GM03348 (cell line): ENCODE measurements at regions not wholly inside any gene's neighbourhood (a gene's known extent, or its start where the extent isn't known, plus 50 kb on each side); places are given as distances from the start of the nearest gene placed in this dataset.

Experiments used
- DNase-seq: peaks from one replicate; pipeline ENCODE4 v3.0.0; 2012; ENCODE audit warnings: low spot score

GRCh38 chr1:226816576-226816975 is 53.8 kb upstream of the PSEN2 start:
- DNase-seq = no peak

DNA sequence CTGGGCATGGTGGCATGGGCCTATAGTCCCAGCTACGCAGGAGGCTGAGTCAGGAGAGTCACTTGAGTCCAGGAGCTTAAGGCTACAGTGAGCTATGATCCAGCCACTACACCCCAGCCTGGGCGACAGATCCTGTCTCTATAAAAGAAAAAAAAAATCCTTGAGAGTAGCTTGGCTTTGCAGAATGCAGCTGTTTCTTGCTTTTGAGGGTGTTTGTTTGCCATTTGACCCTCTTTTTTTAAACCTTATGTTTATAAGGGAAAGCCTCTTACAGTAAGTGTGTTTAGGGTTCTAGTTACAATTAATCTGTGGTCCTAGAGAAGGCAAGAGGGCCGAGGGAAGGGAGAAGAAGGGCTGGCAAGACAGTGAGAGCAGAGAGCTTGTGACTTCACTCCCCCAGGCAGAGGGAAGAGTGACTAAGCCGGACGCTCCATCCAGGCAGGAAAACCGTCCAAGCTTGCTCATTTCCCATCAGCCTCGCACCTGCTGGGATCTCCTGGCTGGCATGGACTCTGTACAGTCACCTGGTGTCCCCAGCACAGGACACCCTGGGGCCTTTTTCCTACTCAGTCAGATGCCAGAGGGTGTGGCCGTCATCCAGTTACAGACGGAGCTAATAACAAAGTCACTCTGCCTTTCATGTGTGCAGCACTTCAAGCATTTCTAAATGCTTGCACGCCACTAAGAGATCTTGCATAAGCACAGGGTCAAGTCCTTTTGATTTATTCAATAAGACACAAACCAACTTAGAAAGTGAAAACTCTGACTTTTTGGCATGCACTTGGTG is 55.5 kb upstream of the PSEN2 start:
- DNase-seq = peak; percentile 77

DNA sequence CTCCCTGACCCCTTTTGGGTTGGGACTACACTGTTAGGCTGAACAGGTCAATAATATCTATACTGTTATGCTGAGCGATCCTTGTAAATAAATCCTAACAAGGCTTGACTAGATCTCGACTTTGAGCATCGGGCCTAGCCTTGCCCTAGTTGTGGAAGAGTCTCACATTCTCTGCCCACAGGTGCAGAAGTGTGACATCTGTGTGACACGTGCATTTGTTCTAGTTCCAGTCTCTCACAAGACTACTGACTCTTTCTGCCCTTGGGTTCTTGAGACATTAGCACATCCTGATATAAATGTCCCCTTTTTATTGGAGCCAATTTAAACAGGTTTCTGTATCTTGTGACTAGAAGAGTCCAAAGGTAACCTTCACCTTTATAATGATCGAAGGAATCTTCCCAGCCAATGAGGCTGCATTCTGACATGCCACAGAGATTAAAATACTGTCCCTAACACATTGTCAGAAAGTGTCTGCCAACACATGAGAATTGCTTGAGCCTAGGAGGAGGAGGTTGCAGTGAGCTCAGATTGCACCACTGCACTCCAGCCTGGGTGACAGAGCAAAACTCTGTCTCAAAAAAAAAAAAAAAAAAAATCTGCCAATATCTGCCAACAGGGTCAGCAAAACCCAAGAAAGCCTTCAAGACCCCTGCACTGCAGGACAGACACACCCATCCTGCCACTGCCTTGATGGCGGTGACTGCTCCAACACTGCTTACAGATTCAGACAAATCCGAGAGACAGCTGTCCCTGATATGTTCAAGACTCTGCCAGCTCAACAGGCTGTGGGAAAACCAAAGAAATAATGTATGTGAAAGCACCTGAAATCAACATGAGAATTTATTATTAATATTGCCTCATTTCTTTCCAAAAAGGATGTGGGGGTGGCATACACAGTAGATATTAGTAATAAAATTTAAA is 56.5 kb upstream of the PSEN2 start:
- no peak for DNase-seq

DNA sequence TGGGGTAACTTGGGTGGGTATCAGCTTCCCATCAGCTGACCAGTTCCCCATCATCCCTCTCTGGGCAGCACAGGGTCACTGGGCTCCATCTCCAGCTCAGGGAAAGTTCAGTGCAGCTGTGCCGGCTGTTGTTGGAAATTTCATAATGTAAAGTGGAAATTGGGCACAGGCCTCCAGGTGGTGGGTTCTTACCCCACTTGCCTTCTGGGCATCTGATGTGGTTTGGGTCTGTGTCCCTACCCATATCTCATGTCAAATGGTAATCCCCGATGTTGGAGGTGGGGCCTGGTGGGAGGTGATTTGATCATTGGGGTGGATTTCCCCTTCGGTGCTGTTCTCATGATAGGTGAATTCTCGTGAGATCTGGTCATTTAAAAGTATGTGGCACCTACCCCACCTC is 59.7 kb upstream of the PSEN2 start:
- no peak for DNase-seq

- peak; percentile 50 for DNase-seq
Observed at GRCh38 chr1:226809785-226810571, 60.4 kb upstream of the PSEN2 start.

- DNase-seq = no peak
Observed at GRCh38 chr1:226808501-226808900, 61.9 kb upstream of the PSEN2 start.

- no peak for DNase-seq
Observed at GRCh38 chr1:226806988-226807387, 63.4 kb upstream of the PSEN2 start.

DNA sequence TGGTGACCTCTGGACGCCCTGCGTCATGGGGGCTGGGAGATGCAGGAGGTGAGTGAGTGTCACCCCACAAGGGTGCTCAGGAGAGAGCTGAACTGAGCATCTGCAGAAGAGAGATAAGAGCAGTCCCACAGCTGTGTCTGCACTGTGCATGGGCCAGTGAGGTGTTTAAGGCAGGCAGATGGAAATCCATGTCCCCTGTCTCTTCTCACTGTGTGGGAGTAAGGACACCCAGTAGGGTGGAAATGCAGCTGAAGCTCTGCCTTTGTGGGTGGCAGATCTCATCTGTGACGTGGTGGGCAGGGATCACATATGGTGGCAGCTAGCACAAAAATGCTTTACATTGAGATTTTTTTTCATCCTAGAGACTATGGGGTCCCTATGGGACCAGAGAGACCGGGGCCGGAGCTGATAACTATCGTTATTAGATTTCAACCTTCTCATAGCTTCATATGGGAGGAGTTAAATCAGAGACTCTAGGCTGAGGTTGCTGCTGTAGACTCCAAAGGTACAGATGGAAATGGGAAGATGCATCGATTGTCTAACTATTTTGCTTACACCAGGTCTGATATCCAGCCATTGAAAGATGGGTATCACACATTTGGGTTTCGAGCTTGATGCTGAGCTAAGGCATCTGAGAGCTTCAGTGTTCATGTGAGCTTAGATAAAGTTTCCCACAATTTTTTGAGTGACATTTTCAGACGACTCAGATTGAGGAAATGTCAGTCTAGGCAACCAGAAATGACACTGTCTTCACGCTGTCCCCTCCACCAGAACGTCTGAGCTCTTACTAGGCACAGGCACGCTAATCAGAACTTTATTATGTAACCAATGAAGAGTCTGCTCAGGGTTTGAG is 65.3 kb upstream of the PSEN2 start:
- DNase-seq = no peak

GRCh38 chr1:226800763-226801380 is 61.8 kb upstream of the ITPKB start:
- DNase-seq = no peak

DNA sequence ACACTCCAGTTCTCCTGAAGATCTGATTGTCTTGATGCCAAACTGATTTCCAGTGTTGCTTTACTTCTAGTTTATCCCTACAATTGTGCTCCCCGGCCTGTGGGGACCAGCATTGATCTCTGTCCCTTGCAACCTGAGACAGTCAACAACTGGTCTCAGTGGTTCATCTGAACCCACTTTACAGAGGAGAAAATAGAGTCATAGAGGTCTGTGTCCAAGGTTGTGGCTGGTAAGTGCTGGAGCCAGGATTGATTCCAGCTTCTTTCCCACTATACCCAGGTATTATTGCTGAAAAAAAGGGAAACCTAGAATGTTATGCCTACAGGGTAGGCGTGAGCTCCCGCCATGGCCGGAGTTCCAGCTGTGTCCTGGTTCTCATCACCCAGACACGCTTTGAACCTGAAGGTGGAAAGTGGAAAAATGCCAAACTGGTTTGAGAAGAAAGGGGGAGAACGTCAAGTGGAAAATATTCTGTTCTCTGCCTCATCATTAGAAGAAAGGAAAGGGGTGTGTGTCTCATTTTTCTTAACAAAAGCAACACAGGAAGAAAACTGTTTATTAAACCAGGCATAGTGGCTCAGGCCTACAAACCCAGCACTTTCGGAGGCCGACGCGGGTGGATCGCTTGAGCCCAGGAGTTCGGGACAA is 60.7 kb upstream of the ITPKB start:
- DNase-seq = no peak

DNA sequence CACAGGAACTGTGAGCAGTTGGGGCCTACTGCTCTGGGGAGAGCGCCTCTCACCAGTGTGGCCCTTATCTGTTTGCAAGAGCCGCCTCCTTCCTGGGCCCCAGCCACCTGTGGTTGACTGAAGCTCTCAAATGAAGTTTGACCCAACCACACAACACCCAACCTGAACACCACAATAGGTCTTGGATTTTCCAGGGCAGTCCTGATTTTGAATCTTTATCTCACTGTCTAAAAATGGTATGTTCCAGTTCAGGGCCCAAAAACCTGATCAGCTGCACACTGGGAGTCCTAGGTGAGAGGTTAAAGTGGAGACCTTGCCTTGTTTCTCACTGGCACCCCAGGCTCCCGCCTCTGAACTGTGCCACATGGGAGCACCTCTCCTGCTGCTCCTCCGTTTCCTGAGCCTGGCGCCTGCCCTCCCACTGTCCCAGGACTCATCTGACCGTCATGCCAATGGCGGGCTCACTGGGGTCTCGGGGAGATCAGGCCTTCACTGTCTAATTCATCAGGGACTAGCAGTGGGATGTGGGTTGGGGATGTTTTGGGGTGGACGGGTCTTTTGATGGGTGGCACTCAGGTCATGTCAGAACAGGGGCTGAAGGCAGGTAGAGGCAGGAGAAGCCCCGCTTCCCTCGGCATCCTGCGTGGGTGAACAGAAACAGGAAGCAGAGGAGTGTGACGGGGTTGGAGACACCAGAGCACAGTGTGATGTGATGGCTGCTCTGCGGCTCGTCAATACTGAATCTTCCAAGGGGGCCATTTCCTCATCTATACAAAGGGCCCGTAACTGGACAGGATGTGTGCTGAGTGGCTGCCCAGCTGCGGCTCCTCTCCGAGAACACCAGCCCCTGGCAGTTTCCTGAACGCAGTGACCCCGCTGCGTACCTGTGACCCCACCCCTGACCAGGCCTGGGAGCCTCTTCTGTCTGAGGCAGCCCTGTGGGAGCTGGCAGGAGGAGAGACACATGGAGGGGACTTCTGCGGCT is 59.6 kb upstream of the ITPKB start:
- DNase-seq = no peak

GRCh38 chr1:226797151-226797550 is 58.1 kb upstream of the ITPKB start:
- no peak for DNase-seq

DNA sequence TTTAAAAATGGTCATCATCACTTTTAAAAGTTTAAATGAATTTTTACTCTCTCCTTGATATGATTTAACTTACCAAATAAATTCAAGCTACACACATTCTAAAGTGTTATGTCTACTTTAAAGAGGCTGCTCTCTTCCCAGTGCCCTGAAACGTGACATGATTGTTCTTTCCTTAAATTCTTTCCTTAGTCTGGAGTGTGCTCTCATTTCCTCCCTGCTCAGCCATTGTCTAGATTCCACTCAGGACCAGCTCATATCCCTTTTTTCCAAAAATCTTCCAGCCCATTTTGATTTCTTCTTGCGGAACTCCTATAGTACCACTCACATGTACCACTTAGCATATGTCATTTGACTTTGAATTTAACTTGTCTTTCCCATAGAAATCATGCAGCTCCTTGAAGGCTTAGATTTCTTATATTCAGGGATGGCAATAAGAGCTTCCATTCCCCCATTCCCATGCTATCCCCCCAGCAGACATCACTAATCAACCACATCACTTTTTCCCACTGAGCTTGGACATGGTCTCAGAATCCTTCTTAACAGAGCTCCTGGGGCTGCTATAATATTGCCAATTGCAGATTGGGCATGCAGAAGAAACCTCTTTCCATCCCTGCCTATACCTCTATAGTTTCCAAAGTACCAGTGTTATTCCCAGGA is 54.7 kb upstream of the ITPKB start:
- no peak for DNase-seq

DNA sequence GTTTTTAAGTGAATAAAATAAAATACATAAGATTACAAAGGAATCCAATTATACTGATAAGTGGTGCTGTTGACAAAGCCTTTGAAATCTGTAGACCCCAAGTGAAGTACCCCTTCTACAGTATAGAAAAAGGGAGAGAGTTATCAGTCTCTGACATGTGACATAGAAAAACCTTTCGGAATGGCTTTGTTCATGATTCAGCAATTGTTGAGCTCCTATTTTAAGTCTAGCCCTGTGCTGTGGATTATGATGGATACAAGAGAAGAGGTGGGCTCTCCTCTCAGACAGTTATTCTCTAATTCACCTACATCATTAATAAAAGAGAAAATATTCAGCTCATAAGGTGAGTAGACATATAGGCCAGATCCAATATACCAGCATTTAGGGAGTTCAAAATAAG is 53.3 kb upstream of the ITPKB start:
- DNase-seq = no peak

DNA sequence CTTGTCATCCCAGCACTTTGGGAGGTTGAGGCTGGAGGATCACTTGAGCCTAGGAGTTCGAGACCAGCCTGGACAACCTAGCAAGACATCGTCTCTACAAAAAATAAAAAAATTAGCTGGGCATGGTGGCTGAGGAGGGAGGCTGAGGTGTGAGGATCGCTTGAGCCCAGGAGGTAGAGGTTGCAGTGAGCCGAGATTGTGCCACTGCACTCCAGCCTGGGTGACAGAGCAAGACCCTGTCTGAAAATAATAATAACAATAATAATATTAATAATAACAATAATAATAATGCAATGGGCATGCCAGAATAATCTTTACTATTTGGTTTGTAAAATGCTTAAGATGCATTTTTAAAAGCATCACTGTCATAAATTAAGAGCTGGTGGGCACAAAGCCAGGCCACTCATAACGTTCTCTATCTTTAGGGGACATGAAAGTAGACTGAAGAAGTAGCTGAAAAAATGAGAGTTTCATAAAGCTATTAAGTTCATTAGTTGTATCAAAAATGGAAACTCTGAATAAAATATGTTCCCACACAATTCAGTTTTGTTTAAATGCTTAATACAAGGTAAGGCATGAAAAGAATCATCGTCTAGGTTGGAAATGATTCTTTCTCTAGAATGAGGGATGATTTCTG is 51.6 kb upstream of the ITPKB start:
- DNase-seq = no peak

DNA sequence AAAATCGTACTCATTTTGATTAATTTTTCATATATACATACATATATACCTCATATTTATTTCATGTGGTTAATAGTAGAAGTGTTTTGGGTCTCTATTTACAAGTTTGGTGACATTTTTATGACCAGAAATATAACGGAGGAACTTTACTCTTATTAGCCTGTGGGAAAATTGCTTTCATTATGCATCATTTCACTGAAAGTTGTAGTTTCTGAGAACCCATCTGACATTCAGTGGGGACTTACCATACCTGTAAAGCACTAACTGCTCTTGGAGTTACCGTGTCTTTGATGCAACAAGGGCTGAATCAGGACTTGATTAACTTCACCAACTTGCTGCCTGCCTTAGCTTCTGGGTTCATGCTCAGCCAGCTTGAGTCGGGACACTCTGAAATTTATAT is 49.9 kb upstream of the ITPKB start:
- no peak for DNase-seq
